GM12873 (cell line): ENCODE measurements at regions not wholly inside any gene's neighbourhood (a gene's known extent, or its start where the extent isn't known, plus 50 kb on each side); places are given as distances from the start of the nearest gene placed in this dataset.

Experiments used
- TF ChIP-seq, protein P1 (sequence below): IDR thresholded peaks from 2 replicates; pipeline ENCODE4 v1.5.1; 2012; ENCODE audit warnings: low read depth, mild to moderate bottlenecking, moderate library complexity, low read length, control low read depth; ENCODE audit not compliant: insufficient read depth; ENCODE audit errors: missing control alignments

DNA sequence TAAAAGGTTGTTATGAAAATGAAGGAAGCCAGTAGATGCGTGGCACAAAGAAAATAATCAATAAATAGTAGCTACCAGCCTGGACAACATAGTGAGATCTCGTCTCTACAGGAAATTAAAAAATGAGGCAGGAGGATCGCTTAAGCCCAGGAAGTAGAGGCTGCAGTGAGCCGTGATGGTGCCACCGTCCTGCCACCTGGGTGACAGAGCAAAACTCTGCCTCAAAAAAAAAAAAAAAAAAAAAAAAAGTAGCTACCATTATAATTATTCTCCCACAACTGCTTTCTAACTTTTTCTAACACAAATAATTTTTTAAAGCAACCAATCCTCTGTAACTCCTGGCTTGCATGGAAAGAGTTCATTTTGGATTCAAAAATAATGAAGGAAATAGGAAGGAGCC lies 133.0 kb downstream of the NDUFA12 start:
- TF ChIP-seq, protein P1, sequence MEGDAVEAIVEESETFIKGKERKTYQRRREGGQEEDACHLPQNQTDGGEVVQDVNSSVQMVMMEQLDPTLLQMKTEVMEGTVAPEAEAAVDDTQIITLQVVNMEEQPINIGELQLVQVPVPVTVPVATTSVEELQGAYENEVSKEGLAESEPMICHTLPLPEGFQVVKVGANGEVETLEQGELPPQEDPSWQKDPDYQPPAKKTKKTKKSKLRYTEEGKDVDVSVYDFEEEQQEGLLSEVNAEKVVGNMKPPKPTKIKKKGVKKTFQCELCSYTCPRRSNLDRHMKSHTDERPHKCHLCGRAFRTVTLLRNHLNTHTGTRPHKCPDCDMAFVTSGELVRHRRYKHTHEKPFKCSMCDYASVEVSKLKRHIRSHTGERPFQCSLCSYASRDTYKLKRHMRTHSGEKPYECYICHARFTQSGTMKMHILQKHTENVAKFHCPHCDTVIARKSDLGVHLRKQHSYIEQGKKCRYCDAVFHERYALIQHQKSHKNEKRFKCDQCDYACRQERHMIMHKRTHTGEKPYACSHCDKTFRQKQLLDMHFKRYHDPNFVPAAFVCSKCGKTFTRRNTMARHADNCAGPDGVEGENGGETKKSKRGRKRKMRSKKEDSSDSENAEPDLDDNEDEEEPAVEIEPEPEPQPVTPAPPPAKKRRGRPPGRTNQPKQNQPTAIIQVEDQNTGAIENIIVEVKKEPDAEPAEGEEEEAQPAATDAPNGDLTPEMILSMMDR: no peak

DNA sequence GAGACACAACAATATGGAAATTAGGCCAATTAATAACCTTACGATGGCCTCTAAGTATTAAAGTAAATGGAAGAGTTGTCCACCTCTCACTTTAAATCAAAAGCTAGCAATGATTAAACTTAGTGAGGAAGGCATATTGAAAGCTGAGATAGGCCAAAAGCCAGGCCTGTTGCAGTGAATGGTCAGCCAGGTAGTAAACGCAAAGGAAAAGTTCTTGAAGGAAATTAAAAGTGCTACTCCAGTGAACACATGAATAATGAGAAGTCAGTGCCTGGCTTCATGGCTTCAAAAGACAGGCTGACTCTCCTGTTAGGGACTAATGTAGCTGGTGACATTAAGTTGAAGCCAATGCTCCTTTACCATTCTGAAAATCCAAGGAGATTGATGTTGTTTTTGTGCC lies 135.3 kb downstream of the NDUFA12 start:
- TF ChIP-seq, protein P1: no peak

DNA sequence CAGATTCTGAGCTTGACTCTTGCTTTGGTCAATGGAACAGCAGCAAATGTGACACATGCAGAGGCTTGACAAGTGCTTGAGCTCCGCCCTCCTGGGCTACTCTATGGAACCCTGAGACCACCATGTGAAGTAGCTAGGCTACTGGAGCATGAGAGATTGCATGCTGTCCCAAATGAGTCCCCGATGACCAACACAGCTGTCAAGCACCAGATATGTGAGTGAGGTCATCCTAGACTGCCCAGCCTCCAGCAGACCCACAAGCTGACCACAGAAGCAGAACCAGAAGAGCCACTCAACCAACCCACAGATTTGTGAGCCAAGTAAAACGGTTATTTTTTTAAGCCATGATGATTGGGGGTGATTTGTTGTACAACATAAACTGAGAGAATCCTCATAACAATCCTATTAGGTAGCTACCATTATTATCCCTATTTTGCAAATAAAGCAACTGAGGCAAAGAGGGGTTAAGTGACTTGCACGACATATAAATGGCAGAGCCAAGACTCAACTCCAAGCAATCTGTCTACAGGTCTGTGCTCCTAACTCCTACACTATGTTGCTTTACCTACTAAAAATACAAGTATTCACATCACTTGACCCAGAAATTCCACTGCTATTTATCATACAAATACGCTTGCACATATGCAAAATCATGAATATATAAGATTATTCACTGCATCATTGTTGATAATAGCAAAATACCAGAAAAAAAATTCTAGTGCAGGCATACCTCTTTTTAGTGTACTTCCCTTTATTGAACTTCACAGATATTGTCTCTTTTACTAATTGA lies 136.2 kb downstream of the NDUFA12 start:
- TF ChIP-seq, protein P1: no peak

DNA sequence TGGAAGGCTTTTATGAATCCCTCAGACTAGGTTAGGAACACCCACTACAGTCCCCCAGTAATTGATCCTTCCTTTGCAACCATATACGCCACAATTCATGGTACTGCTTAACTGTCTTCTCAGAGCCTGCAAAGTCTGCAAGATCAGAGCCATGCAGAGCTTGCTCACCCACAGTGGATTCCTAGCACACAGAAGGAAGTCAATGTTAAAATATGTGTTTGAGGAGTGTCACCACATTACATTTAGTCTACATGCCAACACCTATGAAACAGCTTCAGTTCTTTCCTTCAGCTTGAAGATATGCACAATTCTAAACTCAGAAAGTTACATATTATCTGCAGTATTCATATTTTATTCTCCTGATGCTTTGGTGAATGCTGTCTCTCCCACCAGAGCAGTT lies 138.5 kb downstream of the NDUFA12 start:
- TF ChIP-seq, protein P1: no peak

DNA sequence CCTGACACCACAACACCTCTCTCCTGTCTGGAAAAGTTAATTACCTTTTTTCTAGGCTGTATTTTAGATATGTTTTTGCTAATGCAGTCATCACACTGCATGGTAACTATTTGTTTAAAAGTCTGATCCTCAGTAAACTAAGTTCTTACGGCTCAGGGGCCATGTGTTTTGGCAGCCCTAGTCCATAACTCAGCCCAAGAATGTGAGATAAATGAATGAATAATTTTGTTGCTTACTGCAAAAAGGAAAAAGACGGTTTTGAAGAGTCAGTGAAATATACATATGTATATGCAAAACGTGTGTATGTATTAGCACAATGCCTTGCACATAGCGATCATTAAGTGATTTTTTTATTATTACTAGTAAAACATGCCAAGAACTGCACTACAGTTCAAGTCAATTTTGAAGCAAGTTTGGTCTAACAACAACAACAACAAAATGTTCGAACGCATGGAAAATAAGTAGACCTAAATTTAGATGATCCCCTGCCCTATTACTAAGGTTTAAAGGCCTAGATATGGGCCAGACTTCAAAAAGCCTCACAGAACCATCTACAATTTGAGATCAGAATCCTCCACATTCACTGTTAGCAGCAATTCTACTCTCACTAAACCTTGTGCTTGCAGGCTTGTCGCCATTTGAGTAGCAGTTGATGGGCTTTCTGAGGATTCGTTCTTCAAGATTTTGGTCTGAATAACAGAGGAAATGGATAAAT lies 140.0 kb downstream of the NDUFA12 start:
- TF ChIP-seq, protein P1: no peak

DNA sequence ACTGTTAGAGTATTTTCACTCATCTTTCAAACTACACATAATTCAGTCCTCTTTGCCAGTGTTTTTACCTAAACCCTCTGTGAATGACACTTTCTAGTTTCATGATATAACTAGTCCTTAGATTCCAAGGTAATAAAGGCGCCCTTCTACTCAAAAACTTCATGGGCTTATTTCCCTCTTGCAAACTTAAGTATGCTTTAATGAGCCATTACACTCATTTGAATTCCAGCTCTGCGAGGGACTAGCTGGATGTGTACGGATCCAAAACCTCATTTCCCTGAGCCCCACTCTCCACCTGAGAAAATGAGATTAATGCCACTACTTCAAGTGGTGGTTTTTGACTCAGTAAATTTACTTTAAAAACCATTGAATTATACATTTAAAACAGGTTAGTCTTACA lies 141.1 kb downstream of the NDUFA12 start:
- TF ChIP-seq, protein P1: no peak

DNA sequence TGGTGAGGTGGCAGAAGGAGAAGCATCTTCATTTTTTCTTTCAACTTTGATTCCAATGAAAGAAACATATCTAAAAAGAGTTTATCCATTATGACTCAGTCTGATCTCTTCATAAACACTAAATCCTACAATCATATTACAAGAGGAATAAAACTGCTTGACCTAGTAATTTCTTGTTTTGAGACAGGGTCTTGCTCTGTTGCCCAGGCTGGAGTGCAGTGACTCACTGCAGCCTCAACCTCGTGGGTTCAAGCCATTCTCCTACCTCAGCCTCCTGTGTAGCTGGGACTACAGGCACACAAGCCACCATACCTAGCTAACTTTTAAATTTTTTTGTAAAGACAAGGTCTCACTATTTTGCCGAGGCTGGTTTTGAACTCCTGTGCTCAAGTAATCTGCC lies 147.2 kb downstream of the NDUFA12 start:
- TF ChIP-seq, protein P1: no peak
